T-cell (primary cell): ENCODE measurements at regions not wholly inside any gene's neighbourhood (a gene's known extent, or its start where the extent isn't known, plus 50 kb on each side); places are given as distances from the start of the nearest gene placed in this dataset.

Experiments
- ATAC-seq, 4 experiments: fragments of 200-7000 bp in 3 of 4; fragments of 150-1000 bp in 1 of 4; cut with Tn5 transposase; replicated peaks in 1 of 4; 1 replicate in 3 of 4; 2 replicates in 1 of 4; pipeline ENCODE4 v1.10.0; 2021; ENCODE audit warnings: moderate library complexity in 3 of 4, mild to moderate bottlenecking in 2 of 4, moderate number of reproducible peaks in 1 of 4
- CTCF ChIA-PET, 2 donors: fragments of 300-600 bp; sonication (Branson Sonifier 250); formaldehyde crosslinking; loops; one replicate each; lab custom pipeline; 2022; ENCODE audit warnings: antibody characterized with exemption in 2 of 2; lab: Charles Lee
- POLR2A ChIA-PET, 2 donors: fragments of 300-600 bp; sonication (Branson Sonifier 250); formaldehyde crosslinking; loops; one replicate each; lab custom pipeline; 2022; ENCODE audit warnings: antibody characterized with exemption in 2 of 2; lab: Charles Lee
- DNase-seq, 35 experiments: peaks; one replicate each; pipeline versions ENCODE4 v3.0.0 to v3.0.0-alpha.2; 2013 to 2023
- H3K27ac ChIP-seq: one replicate; pipeline ENCODE4 v1.5.1; 2013; ENCODE audit warnings: low read length
- H3K27me3 ChIP-seq, 2 experiments: replicated peaks in 1 of 2; 1 replicate in 1 of 2; 2 replicates in 1 of 2; pipeline versions ENCODE4 v1.6.1 to v1.7.0; 2013; ENCODE audit warnings: low read length in 1 of 2, mixed read lengths in 1 of 2; ENCODE audit not compliant: control insufficient read depth in 2 of 2, insufficient read depth in 2 of 2; ENCODE audit errors: extremely low read depth in 1 of 2
- H3K36me3 ChIP-seq, 2 donors: 1 replicate in 1 of 2; 2 replicates in 1 of 2; pipeline versions ENCODE4 v1.6.1 to v1.7.0; 2013; ENCODE audit warnings: low read length in 1 of 2; ENCODE audit not compliant: control insufficient read depth in 2 of 2, insufficient read depth in 1 of 2; ENCODE audit errors: extremely low read depth in 1 of 2
- H3K4me1 ChIP-seq, 2 experiments: 1 replicate in 1 of 2; 2 replicates in 1 of 2; pipeline versions ENCODE4 v1.6.1 to v1.7.0; 2013; ENCODE audit warnings: low read length in 2 of 2, mixed read lengths in 1 of 2; ENCODE audit not compliant: insufficient read depth in 2 of 2, control insufficient read depth in 1 of 2; ENCODE audit errors: extremely low read depth in 1 of 2
- H3K4me3 ChIP-seq, 2 donors: 1 replicate in 1 of 2; 2 replicates in 1 of 2; pipeline versions ENCODE4 v1.5.1 to v1.7.0; 2013; ENCODE audit warnings: mild to moderate bottlenecking in 2 of 2, low read length in 1 of 2, moderate library complexity in 1 of 2; ENCODE audit not compliant: control insufficient read depth in 1 of 2; ENCODE audit errors: extremely low read depth in 1 of 2
- H3K9me3 ChIP-seq: 2 replicates; pipeline ENCODE4 v1.7.0; 2013
- H3K27ac Mint-ChIP-seq, 2 donors: one replicate each; pipeline ENCODE4 v1.8.0; 2020 to 2021; ENCODE audit warnings: mild to moderate bottlenecking in 2 of 2, mixed read lengths in 2 of 2
- H3K27me3 Mint-ChIP-seq, 2 donors: one replicate each; pipeline ENCODE4 v1.8.0; 2021 to 2022; ENCODE audit warnings: mixed read lengths in 2 of 2
- H3K36me3 Mint-ChIP-seq: one replicate; pipeline ENCODE4 v1.8.0; 2021; ENCODE audit warnings: mixed read lengths
- H3K4me1 Mint-ChIP-seq, 3 donors: one replicate each; pipeline ENCODE4 v1.8.0; 2020 to 2022; ENCODE audit warnings: mixed read lengths in 3 of 3, mild to moderate bottlenecking in 1 of 3
- H3K4me3 Mint-ChIP-seq, 3 donors: one replicate each; pipeline ENCODE4 v1.8.0; 2020 to 2022; ENCODE audit warnings: mild to moderate bottlenecking in 3 of 3, mixed read lengths in 3 of 3, moderate library complexity in 3 of 3
- H3K9me3 Mint-ChIP-seq, 3 donors: one replicate each; pipeline ENCODE4 v1.8.0; 2020 to 2022; ENCODE audit warnings: mixed read lengths in 3 of 3
- WGBS: methylation state at CpG from one replicate; pipeline ENCODE4 v1.1.5; 2013; ENCODE audit warnings: missing lambda C conversion rate; ENCODE audit not compliant: insufficient coverage; 5-methylcytosine and 5-hydroxymethylcytosine counted together

DNA sequence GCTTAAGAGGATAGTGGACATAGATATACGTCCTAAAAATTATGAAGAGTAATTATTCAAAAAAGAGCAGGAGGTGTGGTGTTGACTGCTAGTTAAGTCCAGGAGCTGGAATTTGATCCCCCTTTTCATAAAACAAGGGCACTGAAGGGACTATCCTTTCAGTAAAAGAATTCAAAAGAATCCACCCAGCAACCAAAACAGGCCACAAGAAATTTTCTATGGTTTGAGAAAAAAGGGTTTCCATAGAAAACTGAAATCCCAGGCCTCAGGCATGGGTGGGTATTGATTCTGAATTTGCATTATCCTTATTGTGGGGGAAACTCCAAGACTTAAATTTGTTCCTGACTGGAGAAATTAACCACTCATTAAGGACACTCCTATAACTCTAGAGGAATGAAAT lies 269.0 kb upstream of the MPDZ start:
- no peaks in the 10 kb centered on the region for H3K27me3 Mint-ChIP-seq
- H3K9me3 Mint-ChIP-seq: peaks cover 11 to 16% (median 13%) of the 10 kb centered on the region in 3 donors
- no peak overlapping the region for H3K4me3 Mint-ChIP-seq
- Histone ChIP-seq H3K27ac (no peak overlapping the region), H3K4me3 (no peak overlapping the region), H3K9me3 (no peaks in the 10 kb centered on the region), H3K36me3 (no peaks in the 10 kb centered on the region), H3K27me3 (no peaks in the 10 kb centered on the region), H3K4me1 (no peaks in the 10 kb centered on the region)
- no peak for ATAC-seq
- H3K36me3 Mint-ChIP-seq: no peaks in the 10 kb centered on the region
- ChIA-PET CTCF (interaction anchor here in 1 of 2 donors (0.6 kb wide), 1 partner anchor 1134 kb away, joined by 3 read pairs; no protein-coding TSS in a partner anchor), POLR2A (no interaction called here)
- DNase-seq: no peak
- WGBS: no CpG with 5 or more reads among the region's 1 CpG
- no peak overlapping the region for H3K27ac Mint-ChIP-seq
- no peaks in the 10 kb centered on the region for H3K4me1 Mint-ChIP-seq

DNA sequence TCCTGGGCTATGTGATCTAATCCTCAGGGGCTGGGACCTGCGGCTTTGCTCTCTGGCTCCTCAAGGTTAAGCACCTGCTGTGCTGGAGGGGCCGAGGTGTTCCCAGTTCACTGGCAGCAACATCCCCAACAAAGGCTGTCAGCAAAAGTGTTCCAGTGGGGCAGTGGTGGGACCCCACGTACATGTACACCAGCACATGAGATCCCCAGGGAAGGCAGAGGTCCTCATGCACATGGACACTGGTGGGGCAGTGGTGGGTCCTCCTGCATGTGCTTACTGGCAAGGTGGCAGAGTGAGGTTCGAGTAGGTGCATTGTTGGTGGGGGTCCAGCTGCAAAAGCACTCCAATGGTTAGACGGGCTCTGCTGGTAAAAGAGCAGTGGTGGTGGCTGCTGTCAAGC lies 255.6 kb upstream of the MPDZ start:
- Mint-ChIP-seq H3K27ac (no peak overlapping the region), H3K4me1 (no peaks in the 10 kb centered on the region), H3K4me3 (no peak overlapping the region), H3K36me3 (no peaks in the 10 kb centered on the region), H3K9me3 (peaks cover 8 to 38% (median 23%) of the 10 kb centered on the region in 3 donors), H3K27me3 (no peaks in the 10 kb centered on the region)
- Histone ChIP-seq H3K36me3 (no peaks in the 10 kb centered on the region), H3K27ac (no peak overlapping the region), H3K27me3 (no peaks in the 10 kb centered on the region), H3K4me3 (no peak overlapping the region), H3K9me3 (no peaks in the 10 kb centered on the region), H3K4me1 (no peaks in the 10 kb centered on the region)
- POLR2A ChIA-PET: no interaction called here
- no peak for ATAC-seq
- WGBS: 50% methylated on average over 5 of the region's 5 CpGs
- CTCF ChIA-PET: no interaction called here
- DNase-seq: no peak

GRCh38 chr9:13534006-13534405 lies 254.5 kb upstream of the MPDZ start:
- POLR2A ChIA-PET: no interaction called here
- Histone ChIP-seq H3K4me1 (no peaks in the 10 kb centered on the region), H3K27ac (no peak overlapping the region), H3K36me3 (no peaks in the 10 kb centered on the region), H3K27me3 (no peaks in the 10 kb centered on the region), H3K9me3 (no peaks in the 10 kb centered on the region), H3K4me3 (no peak overlapping the region)
- no peak for DNase-seq
- no peak overlapping the region for H3K27ac Mint-ChIP-seq
- no peaks in the 10 kb centered on the region for H3K36me3 Mint-ChIP-seq
- peaks cover 8 to 38% (median 28%) of the 10 kb centered on the region in 3 donors for H3K9me3 Mint-ChIP-seq
- H3K4me3 Mint-ChIP-seq: no peak overlapping the region
- H3K4me1 Mint-ChIP-seq: no peaks in the 10 kb centered on the region
- no peak for ATAC-seq
- H3K27me3 Mint-ChIP-seq: no peaks in the 10 kb centered on the region
- no CpG with 5 or more reads among the region's 2 CpGs for WGBS
- CTCF ChIA-PET: no interaction called here

DNA sequence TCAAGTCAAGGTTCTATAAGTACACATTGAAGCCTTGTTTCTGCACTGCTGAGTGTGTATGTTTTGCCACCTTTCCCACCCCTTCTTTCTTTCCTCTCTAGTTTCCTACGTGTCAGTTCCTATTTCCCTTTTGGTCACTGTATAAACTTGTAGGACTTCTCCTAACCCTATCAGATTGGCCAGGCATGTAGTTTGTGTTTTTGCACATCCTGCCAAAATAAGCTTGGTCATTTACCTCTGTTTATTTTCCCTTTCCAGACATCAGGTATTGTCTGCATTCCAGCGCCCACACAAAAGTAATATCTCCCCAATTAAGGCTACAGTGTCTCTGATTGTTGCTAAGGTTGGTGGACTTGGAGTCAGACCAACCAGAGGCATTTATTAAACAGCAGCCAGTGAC lies 252.9 kb upstream of the MPDZ start:
- no peak for DNase-seq
- H3K4me3 Mint-ChIP-seq: no peak overlapping the region
- no peaks in the 10 kb centered on the region for H3K9me3 ChIP-seq
- H3K36me3 Mint-ChIP-seq: no peaks in the 10 kb centered on the region
- no peaks in the 10 kb centered on the region for H3K4me1 ChIP-seq
- no peaks in the 10 kb centered on the region for H3K27me3 Mint-ChIP-seq
- no CpG with 5 or more reads among the region's 2 CpGs for WGBS
- no peaks in the 10 kb centered on the region for H3K36me3 ChIP-seq
- no peak overlapping the region for H3K27ac ChIP-seq
- ChIA-PET CTCF (no interaction called here), POLR2A (no interaction called here)
- H3K4me3 ChIP-seq: no peak overlapping the region
- no peak for ATAC-seq
- no peaks in the 10 kb centered on the region for H3K4me1 Mint-ChIP-seq
- H3K27me3 ChIP-seq: no peaks in the 10 kb centered on the region
- no peak overlapping the region for H3K27ac Mint-ChIP-seq
- H3K9me3 Mint-ChIP-seq: peaks cover 11 to 38% (median 31%) of the 10 kb centered on the region in 3 donors

DNA sequence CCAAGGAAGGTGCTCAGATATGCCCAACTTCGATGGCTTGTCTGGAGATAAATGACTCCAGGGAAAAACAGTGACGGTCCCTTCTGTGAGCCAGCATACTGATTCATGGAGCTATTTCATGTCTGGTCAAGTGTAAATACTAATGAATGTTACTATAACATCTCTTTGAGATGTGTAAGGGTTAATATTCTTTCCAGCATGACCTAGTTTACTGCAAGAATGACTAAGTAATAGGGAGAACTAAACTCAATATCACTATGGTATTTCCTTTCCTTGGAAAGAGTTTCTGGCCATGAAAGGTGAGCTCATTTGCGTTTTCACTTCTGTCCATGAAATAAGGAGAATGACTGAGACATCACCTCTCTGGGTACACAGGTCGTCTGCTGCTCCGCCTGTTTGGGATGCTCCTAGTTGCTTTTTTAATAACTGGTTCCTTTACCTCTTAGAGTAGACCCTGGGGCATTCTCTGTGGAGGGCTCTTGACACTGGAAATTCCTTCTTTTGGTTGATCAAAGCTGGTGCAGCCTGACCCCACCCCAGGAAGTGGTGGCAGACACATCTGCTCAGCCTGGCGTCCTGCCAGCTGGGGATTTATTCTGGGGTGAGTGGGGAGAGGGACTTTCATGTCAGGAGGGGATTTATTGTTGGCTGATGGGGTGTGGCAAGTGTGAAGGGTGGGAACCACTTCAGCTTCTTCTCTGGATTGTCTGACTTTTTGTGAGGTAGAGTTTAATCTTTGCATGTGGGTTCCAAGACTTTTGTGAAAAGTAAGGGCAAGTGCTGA lies 250.0 kb upstream of the MPDZ start:
- H3K4me1 Mint-ChIP-seq: no peaks in the 10 kb centered on the region
- no peak overlapping the region for H3K27ac Mint-ChIP-seq
- H3K9me3 Mint-ChIP-seq: peaks cover 12 to 25% (median 22%) of the 10 kb centered on the region in 3 donors
- no peak for DNase-seq
- ChIA-PET CTCF (no interaction called here), POLR2A (no interaction called here)
- 49% methylated on average over 5 of the region's 6 CpGs for WGBS
- H3K9me3 ChIP-seq: no peaks in the 10 kb centered on the region
- no peaks in the 10 kb centered on the region for H3K27me3 ChIP-seq
- H3K4me3 Mint-ChIP-seq: no peak overlapping the region
- no peaks in the 10 kb centered on the region for H3K4me1 ChIP-seq
- H3K36me3 Mint-ChIP-seq: no peaks in the 10 kb centered on the region
- H3K36me3 ChIP-seq: no peaks in the 10 kb centered on the region
- ATAC-seq: no peak
- H3K27me3 Mint-ChIP-seq: no peaks in the 10 kb centered on the region
- H3K27ac ChIP-seq: no peak overlapping the region
- no peak overlapping the region for H3K4me3 ChIP-seq

- DNase-seq (no peak), ATAC-seq (no peak)
- Mint-ChIP-seq H3K4me1 (no peaks in the 10 kb centered on the region), H3K27ac (no peak overlapping the region), H3K4me3 (no peak overlapping the region), H3K9me3 (peaks cover 0 to 9% (median 4%) of the 10 kb centered on the region in 3 donors), H3K27me3 (no peaks in the 10 kb centered on the region), H3K36me3 (no peaks in the 10 kb centered on the region)
- CTCF ChIA-PET: no interaction called here
- Histone ChIP-seq H3K27ac (no peak overlapping the region), H3K36me3 (no peaks in the 10 kb centered on the region), H3K4me3 (no peak overlapping the region), H3K4me1 (no peaks in the 10 kb centered on the region), H3K9me3 (no peaks in the 10 kb centered on the region), H3K27me3 (no peaks in the 10 kb centered on the region)
- WGBS: 84% methylated on average over 5 of the region's 9 CpGs
- POLR2A ChIA-PET: no interaction called here
These were observed 244.8 kb upstream of the MPDZ start for GRCh38 chr9:13524245-13524644.
